ENCODE measurements at regions not wholly inside any gene's neighbourhood (a gene's known extent, or its start where the extent isn't known, plus 50 kb on each side); places are given as distances from the start of the nearest gene placed in this dataset.
"Not testable (repeated sequence)": the region's sequence is repeated elsewhere in the genome, so short reads cannot be mapped to it uniquely, and the experiment has no call there.

DNA sequence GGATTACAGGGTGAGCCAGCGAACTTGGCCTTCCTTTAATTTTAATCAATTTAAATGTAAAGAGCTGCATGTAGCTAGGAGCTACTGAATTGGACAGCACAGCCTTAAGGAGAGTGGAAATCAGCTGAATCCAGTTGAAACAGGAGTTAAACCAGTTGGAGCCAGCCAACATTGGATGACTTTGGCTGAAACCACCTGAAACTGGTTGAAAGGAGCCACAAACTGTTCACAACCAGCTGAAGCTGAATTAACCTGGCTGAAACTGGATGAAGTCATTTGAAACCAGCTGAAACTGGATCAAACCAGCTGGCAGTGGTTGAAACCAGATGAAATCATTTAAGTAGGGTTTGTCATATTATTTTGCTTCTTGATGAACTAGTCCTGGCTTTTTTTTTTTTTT is 121.3 kb upstream of the TRIM73 start:
- ATAC-seq (ENCODE audit: low FRiP score); DNase-seq (ENCODE audit: low spot score): not testable (repeated sequence)

Measured in omental fat pad (tissue), 1 donor.